Endothelial cell (in vitro differentiated cells): ENCODE measurements at regions not wholly inside any gene's neighbourhood (a gene's known extent, or its start where the extent isn't known, plus 50 kb on each side); places are given as distances from the start of the nearest gene placed in this dataset.

Source experiments
- DNase-seq: peaks from one replicate; pipeline ENCODE4 v3.0.0; 2021; ENCODE audit warnings: low spot score
- H3K27ac Mint-ChIP-seq: one replicate; pipeline ENCODE4 v1.8.0; 2021; ENCODE audit warnings: mixed read lengths, inconsistent platforms; ENCODE audit not compliant: unreplicated experiment
- H3K27me3 Mint-ChIP-seq: one replicate; pipeline ENCODE4 v1.8.0; 2021; ENCODE audit warnings: mild to moderate bottlenecking, moderate library complexity, mixed read lengths, inconsistent platforms; ENCODE audit not compliant: unreplicated experiment
- H3K36me3 Mint-ChIP-seq: one replicate; pipeline ENCODE4 v1.8.0; 2021; ENCODE audit warnings: mild to moderate bottlenecking, low read depth, mixed read lengths, inconsistent platforms; ENCODE audit not compliant: unreplicated experiment
- H3K4me1 Mint-ChIP-seq: one replicate; pipeline ENCODE4 v1.8.0; 2021; ENCODE audit warnings: mild to moderate bottlenecking, mixed read lengths, inconsistent platforms; ENCODE audit not compliant: unreplicated experiment
- H3K4me3 Mint-ChIP-seq: one replicate; pipeline ENCODE4 v1.8.0; 2021; ENCODE audit warnings: mild to moderate bottlenecking, mixed read lengths, inconsistent platforms; ENCODE audit not compliant: unreplicated experiment
- H3K9me3 Mint-ChIP-seq: one replicate; pipeline ENCODE4 v1.8.0; 2021; ENCODE audit warnings: mixed read lengths, inconsistent platforms; ENCODE audit not compliant: unreplicated experiment
- TF ChIP-seq, protein P1 (sequence below): fragments of 200-600 bp; sonication (generic); IDR thresholded peaks from one replicate; pipeline ENCODE4 v1.5.0; 2021; ENCODE audit warnings: antibody characterized with exemption; ENCODE audit not compliant: unreplicated experiment

DNA sequence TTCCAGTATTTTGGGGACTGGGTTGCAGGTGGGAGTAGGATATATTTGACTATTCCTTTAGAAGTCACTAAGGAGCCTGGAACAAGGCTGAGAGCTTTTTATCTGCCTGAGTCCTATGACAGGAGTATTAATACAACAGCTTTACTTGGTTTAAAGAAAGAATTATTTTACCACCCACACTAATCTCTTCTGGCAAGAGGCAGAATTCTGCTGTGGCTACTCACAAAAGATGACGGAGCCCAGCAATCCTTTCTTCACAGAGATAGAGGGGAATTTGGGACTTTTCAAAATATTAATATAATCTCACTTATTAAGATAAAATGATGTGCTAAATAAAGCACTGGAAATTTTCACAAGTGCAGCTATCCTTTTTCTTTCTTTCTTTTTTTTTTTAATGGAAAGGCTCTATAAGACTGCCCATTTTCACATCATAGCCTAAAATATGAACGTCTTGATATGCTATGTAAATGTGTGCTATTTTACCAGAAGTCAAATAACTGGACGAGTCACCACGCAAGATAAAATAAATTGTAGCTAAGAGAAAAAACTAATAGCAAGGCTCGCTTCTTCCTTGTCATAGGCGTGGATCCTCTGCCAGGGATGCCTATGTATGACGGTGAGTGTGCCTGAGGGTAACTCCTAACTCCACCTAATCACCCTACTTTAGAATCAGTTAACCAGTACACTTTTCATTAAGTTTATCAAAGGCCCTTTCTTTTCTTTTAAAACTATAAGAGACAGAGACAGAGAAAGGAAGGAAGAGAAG is 76.3 kb downstream of the ZNF608 start:
- Mint-ChIP-seq H3K4me1 (peaks cover 30% of the 10 kb centered on the region), H3K36me3 (no peaks in the 10 kb centered on the region), H3K4me3 (no peak overlapping the region), H3K9me3 (no peaks in the 10 kb centered on the region), H3K27ac (no peak overlapping the region), H3K27me3 (no peaks in the 10 kb centered on the region)
- TF ChIP-seq, protein P1, sequence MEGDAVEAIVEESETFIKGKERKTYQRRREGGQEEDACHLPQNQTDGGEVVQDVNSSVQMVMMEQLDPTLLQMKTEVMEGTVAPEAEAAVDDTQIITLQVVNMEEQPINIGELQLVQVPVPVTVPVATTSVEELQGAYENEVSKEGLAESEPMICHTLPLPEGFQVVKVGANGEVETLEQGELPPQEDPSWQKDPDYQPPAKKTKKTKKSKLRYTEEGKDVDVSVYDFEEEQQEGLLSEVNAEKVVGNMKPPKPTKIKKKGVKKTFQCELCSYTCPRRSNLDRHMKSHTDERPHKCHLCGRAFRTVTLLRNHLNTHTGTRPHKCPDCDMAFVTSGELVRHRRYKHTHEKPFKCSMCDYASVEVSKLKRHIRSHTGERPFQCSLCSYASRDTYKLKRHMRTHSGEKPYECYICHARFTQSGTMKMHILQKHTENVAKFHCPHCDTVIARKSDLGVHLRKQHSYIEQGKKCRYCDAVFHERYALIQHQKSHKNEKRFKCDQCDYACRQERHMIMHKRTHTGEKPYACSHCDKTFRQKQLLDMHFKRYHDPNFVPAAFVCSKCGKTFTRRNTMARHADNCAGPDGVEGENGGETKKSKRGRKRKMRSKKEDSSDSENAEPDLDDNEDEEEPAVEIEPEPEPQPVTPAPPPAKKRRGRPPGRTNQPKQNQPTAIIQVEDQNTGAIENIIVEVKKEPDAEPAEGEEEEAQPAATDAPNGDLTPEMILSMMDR: no peak
- DNase-seq: no peak

DNA sequence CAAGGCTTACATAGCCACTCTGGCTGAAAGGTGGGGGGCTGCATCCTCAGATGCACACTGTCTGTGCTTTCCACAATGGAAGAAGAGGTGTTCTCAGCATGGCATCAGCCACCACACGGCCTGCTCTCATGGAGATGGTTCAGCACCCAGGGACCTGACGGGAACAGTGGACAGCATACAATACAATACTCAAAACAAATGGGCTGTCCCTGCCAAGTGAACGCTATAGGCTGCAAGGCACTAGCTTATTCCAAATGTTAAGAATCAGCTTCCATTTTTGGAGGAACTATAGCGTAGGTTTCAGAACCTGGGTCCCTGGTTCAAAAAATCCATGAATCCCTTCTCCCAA is 77.2 kb downstream of the ZNF608 start:
- no peaks in the 10 kb centered on the region for H3K9me3 Mint-ChIP-seq
- H3K27me3 Mint-ChIP-seq: no peaks in the 10 kb centered on the region
- no peak overlapping the region for H3K4me3 Mint-ChIP-seq
- DNase-seq: no peak
- H3K4me1 Mint-ChIP-seq: peaks cover 32% of the 10 kb centered on the region
- TF ChIP-seq, protein P1: no peak
- H3K27ac Mint-ChIP-seq: no peak overlapping the region
- H3K36me3 Mint-ChIP-seq: no peaks in the 10 kb centered on the region

DNA sequence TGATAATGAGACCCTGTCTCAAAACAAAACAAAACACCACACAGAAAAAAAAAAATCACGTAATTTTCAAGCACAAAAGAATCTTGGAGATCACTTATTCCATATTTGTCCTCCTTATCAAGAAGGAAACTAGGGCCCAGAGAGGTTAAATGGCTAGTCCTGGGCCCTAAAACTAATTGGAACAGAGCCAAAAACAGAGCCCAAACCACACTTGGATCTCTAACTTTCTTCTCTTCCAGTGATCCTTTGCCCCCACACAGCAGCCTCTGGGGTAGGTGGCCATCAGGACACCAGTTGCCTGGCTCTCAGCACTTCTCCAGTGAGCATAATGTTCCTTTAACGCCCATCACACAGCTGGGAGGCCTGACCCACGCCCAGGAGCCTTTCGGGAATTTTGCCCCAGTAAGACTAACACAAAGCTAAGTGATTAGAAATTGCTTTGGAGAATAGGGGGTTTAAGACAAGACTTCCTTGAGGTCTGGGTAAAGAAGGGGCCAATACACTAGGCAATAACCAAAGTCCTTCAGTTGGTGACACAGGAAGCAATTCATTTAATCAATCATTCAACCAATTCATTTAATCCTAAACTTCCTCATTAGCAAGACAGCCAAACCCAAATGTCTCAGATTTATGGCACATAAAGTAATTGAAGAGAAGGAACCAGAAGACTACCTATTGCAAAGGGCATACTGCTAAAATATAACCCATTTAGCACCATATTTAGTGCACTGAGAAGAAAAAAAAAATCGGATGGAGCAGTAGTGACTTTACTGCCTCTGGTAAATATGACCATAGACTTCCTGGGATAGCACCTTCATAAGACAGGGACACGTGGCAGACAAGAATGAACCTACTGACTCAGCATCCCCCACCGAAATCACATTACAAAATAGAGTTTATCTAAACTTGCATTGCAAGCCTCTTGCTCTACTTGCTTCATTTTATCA is 77.8 kb downstream of the ZNF608 start:
- Mint-ChIP-seq H3K4me1 (peaks cover 35% of the 10 kb centered on the region), H3K27ac (no peak overlapping the region), H3K27me3 (no peaks in the 10 kb centered on the region), H3K9me3 (no peaks in the 10 kb centered on the region), H3K36me3 (no peaks in the 10 kb centered on the region), H3K4me3 (no peak overlapping the region)
- TF ChIP-seq, protein P1: no peak
- DNase-seq: no peak

DNA sequence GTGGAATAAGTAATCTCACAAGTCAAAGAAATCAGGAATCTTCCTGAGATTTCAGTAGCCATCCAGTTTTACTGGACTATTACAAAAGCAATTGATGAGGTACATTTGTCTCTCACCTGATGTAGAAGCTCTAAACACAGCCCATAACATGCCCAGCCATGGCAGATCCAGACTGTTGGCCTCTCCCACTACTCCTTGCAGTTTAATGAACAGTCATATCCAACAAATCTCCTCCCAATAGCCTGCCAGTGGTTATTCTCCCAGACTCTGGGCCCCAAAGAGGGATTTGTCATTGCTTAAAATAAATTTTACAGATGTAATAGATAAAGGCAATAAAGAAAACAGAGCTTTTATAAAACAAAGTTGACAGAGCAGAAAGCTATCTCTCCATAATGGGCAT is 80.8 kb downstream of the ZNF608 start:
- TF ChIP-seq, protein P1: no peak
- no peak for DNase-seq
- Mint-ChIP-seq H3K27ac (no peak overlapping the region), H3K9me3 (no peaks in the 10 kb centered on the region), H3K4me3 (no peak overlapping the region), H3K27me3 (peaks cover 4% of the 10 kb centered on the region), H3K4me1 (peaks cover 48% of the 10 kb centered on the region), H3K36me3 (no peaks in the 10 kb centered on the region)

DNA sequence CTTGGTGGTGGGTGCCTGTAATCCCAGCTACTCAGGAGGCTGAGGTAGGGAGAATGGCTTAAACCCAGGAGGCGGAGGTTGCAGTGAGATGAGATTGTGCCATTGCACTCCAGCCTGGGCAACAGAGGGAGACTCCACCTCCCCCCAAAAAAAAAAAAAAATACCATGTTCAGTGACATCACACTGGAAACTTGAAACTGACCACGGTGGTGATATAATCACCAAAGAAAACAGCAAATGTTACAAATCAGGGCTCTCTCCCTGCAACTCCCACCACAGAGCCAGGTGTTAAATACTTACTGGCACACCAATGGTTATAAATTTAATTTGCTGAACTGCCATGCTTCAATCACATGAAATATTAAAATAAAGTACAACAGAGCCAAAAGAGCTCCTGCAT is 81.4 kb downstream of the ZNF608 start:
- no peaks in the 10 kb centered on the region for H3K36me3 Mint-ChIP-seq
- DNase-seq: no peak
- H3K27me3 Mint-ChIP-seq: peaks cover 4% of the 10 kb centered on the region
- no peak overlapping the region for H3K4me3 Mint-ChIP-seq
- no peak overlapping the region for H3K27ac Mint-ChIP-seq
- peaks cover 49% of the 10 kb centered on the region for H3K4me1 Mint-ChIP-seq
- H3K9me3 Mint-ChIP-seq: no peaks in the 10 kb centered on the region
- TF ChIP-seq, protein P1: no peak
